GM10248 (cell line): ENCODE measurements at regions not wholly inside any gene's neighbourhood (a gene's known extent, or its start where the extent isn't known, plus 50 kb on each side); places are given as distances from the start of the nearest gene placed in this dataset.

Experiments used
- CTCF ChIA-PET: fragments of 300-600 bp; sonication (Branson Sonifier 250); formaldehyde crosslinking; extraction: SDS; loops from one replicate; lab custom pipeline; 2021; ENCODE audit warnings: antibody characterized with exemption; lab: Yijun Ruan, JAX
- POLR2A ChIA-PET: fragments of 350-650 bp; sonication (Branson Sonifier 250); formaldehyde crosslinking; extraction: SDS; loops from one replicate; lab custom pipeline; 2020; ENCODE audit warnings: antibody characterized with exemption; lab: Yijun Ruan, JAX
- DNase-seq: peaks from one replicate; pipeline ENCODE4 v3.0.0; 2012; ENCODE audit errors: extremely low spot score
- TF ChIP-seq, protein P1 (sequence below): IDR thresholded peaks from 2 replicates; pipeline ENCODE4 v1.5.1; 2012; ENCODE audit warnings: mild to moderate bottlenecking, low read depth; ENCODE audit errors: extremely low read depth, missing control alignments, control extremely low read depth

DNA sequence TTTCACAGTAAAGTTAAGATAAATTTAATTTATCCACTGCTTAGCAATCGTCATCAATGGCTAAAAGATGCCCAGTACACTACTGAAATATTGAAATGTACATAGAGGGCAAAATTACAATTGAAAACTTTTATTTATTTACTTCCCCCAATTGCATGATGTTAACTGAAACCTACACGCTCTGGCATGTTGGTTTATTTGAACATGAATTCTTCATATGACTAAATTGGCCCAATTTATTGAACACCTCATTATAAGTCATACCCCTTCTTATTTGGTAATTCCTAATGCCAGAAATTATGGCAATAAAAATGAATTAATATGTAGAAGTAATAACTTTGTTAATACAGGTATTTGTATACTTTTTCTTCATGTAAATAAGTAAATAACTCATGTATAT lies 183.0 kb upstream of the ZC3H15 start:
- TF ChIP-seq, protein P1, sequence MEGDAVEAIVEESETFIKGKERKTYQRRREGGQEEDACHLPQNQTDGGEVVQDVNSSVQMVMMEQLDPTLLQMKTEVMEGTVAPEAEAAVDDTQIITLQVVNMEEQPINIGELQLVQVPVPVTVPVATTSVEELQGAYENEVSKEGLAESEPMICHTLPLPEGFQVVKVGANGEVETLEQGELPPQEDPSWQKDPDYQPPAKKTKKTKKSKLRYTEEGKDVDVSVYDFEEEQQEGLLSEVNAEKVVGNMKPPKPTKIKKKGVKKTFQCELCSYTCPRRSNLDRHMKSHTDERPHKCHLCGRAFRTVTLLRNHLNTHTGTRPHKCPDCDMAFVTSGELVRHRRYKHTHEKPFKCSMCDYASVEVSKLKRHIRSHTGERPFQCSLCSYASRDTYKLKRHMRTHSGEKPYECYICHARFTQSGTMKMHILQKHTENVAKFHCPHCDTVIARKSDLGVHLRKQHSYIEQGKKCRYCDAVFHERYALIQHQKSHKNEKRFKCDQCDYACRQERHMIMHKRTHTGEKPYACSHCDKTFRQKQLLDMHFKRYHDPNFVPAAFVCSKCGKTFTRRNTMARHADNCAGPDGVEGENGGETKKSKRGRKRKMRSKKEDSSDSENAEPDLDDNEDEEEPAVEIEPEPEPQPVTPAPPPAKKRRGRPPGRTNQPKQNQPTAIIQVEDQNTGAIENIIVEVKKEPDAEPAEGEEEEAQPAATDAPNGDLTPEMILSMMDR, result no peak
- ChIA-PET CTCF (interaction anchor here (1.1 kb wide), 2 partner anchors 9 to 83 kb away, joined by 3 read pairs; no protein-coding TSS in a partner anchor), POLR2A (no interaction called here)
- DNase-seq, result no peak

DNA sequence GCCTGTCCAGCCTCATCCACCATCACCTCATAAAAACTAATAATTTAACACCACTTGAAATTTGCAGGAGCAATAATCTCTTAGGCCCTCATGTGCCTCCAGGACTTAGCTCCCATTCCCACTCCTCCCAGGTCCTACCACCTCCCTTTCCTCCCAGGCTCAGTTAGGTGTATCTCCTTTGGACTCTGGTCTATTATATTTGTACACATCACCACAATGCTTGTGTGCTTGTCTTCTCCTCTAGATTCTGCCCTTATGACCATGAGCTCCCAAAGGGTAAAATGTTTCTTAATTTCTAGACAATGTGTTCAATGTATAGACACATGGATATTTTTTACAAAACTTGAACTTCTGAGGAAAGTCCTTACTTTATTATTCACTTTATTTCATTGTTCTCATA lies 182.0 kb upstream of the ZC3H15 start:
- no peak for DNase-seq
- POLR2A ChIA-PET, result no interaction called here
- CTCF ChIA-PET, result interaction anchor here (0.9 to 1.5 kb wide), 2 partner anchors 20 to 40 kb away, joined by 3 to 4 read pairs; no protein-coding TSS in a partner anchor
- TF ChIP-seq, protein P1, result no peak

DNA sequence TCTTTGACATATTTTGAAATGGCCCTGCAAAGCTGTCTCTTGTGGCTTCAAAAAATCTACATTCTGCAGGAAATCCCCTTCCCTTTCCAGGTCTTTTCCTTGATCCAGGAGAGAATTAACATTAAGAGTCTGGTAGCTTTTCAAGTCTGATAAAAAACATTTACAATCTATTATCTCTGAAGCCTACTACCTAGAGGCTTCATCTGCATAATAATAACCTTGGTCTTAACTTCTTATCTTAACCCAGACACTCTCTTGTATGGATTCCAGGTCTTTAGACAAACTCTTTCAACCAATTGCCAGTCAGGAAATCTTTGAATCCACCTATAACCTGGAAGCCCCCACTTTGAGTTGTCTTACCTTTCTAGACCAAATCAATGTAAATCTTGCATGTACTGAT lies 179.3 kb upstream of the ZC3H15 start:
- TF ChIP-seq, protein P1, result no peak
- no peak for DNase-seq
- ChIA-PET CTCF (interaction anchor here (1.4 kb wide), 1 partner anchor 17 kb away, joined by 4 read pairs; no protein-coding TSS in a partner anchor), POLR2A (no interaction called here)

DNA sequence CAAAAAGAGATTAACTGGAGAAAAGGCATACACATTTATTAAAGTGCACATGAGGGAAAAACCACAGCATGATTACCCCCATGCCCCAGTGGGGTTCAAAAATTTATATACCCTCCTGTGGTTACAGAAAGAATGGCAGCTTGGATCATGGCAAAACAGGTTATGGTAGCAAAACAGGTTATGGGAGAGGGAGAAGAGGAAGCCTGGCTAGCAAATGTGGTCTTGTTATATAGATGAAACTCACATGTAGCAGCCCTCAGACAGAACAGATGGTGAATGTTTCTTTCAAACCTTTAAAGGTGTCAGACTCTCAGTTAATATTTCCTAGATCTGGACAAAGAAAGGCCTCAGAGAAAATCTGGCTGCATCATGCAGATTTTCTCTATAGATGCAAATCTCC lies 178.2 kb upstream of the ZC3H15 start:
- TF ChIP-seq, protein P1, result no peak
- no peak for DNase-seq
- ChIA-PET CTCF (no interaction called here), POLR2A (no interaction called here)

DNA sequence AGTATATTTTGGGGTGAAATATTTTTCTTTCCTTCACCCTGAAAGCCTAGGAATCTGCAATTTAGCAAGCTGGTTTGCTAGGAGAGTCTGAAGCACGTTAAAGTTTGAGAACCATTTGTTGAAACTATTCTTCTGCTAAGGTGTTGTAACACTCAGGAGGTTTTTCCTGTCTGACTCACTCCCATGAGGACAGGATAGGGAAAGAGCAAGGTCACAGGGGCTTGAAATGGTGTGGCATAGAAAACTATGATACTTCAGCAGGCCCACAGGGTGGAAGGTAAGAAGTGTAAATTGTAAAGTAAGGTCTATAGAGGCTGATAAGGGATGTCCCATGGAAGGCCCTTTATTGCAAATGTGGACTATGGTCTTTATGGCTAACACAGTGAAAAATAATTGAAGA lies 177.7 kb upstream of the ZC3H15 start:
- DNase-seq, result no peak
- POLR2A ChIA-PET, result no interaction called here
- CTCF ChIA-PET, result no interaction called here
- TF ChIP-seq, protein P1, result no peak

DNA sequence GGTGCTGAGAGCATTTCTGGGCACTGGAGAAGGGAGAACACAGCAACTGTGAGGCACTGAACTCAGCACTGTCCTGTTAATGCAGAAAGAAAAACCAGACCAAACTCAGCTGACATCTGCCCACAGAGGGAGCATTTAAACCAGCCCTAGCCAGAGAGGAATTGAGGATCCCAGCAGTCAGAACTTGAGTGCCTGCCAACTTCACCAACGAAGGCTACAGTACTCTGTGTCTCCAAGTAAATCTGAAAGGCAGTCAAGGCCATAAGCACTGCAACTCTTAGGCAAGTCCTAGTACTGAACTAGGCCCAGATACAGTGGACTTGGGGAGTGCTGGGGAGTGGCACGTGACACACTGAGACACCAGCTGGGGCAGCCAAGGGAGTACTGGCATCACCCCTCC lies 176.2 kb upstream of the ZC3H15 start:
- DNase-seq, result no peak
- TF ChIP-seq, protein P1, result no peak
- POLR2A ChIA-PET, result no interaction called here
- CTCF ChIA-PET, result no interaction called here
